HG03565 (cell line): ENCODE measurements at regions not wholly inside any gene's neighbourhood (a gene's known extent, or its start where the extent isn't known, plus 50 kb on each side); places are given as distances from the start of the nearest gene placed in this dataset.
"Not testable (repeated sequence)": the region's sequence is repeated elsewhere in the genome, so short reads cannot be mapped to it uniquely, and the experiment has no call there.

ENCODE experiments used
- ATAC-seq: cut with Tn5 transposase; IDR thresholded peaks from one replicate; pipeline ENCODE4 v1.9.1; 2021; ENCODE audit warnings: mild to moderate bottlenecking, moderate library complexity; ENCODE audit not compliant: unreplicated experiment

- ATAC-seq: no peak
Observed at GRCh38 chr1:58931024-58931423, 147.2 kb upstream of the JUN start.

- no peak for ATAC-seq
Observed at GRCh38 chr1:58931756-58932155, 147.9 kb upstream of the JUN start.

DNA sequence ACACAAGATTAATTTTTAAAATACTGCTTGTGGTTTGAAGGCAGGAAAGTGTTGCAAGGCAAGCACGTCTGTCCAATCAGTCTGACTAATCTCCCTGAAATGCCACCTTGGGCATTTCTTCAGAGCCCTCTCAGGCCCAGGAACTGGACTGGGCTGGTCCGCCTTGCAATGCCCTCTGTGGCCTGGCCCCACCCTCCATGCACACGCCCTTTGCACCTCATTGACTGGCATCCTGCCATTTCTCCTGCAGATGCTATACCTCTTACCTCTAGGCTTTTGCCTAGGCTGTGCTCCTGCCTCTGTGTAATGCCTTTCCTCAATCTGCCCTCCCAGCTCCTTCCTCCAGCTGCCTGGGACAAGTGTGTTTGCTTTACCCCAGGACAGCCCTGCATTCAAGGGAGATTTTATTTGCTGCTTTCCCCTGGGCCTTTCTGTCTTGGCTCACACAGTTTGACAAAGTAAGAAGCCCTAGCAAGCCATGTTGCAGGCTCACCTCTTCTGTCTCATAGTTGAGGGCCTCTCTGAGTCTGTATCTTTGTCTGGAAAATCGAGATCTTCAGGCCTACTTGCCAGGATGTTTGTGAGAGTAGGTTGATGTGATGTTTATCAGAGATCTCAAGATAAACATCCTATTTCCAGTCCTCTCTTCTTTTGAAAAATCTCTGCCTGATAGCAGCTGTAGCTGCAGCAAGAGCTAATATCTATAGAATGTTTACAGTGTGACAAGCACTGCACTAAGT lies 149.2 kb upstream of the JUN start:
- ATAC-seq: no peak

GRCh38 chr1:58933599-58933926 lies 149.7 kb upstream of the JUN start:
- ATAC-seq: no peak

- ATAC-seq: no peak
Observed at GRCh38 chr1:58934706-58935105, 150.9 kb upstream of the JUN start.

DNA sequence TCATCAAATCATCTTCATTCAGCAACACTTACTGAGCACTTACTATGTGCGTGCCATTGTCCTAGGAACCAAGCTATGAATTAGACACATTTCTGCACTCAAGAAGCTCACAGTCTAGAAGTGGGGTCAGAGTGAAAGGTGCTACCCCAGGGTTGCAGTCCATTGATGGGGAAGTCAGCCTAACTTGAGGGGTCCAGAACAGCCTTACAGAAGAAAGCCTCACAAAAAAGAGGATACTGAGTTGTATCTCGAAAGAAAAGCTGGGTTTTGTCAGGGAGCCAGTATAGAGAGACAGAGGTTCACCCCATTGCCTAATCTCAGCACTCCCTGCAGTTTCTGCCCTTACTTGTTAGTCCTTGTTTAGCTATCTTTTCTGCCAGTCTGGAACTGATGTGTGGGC lies 153.1 kb upstream of the JUN start:
- ATAC-seq: no peak

GRCh38 chr1:58939146-58939545 lies 155.3 kb upstream of the JUN start:
- no peak for ATAC-seq

DNA sequence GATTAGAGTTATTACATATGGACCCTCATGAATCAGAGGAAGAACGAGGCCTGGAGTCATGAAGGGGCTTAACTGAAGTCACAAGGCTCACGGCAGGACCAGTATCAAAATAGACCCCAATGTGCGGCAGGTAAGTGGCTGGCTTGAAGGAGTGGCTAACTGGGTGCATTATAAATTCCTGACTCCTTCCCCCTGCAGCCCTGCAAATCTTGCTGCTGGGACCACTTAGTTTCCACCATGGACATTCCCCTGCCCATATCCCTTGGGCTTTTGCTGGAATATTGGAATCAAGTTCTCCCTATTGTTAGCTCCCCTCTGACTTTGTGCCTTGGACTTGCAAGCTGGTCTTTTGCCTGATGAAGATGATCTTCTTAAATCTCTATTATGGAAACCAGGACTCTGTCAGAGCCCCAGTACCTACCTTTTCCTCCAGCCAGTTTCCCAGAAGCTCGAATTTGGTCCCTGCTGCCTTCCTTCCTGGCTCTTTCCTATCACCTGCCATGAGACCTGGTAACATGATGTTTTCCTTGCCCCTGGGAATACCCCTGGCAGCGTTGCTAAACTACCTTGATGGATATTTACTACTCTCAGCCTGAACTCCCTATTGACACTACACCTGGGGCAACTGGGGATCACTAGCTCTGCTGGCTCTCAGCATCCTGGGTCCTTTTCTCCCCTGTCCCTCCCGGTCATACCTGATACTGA lies 156.0 kb upstream of the JUN start:
- ATAC-seq: no peak

DNA sequence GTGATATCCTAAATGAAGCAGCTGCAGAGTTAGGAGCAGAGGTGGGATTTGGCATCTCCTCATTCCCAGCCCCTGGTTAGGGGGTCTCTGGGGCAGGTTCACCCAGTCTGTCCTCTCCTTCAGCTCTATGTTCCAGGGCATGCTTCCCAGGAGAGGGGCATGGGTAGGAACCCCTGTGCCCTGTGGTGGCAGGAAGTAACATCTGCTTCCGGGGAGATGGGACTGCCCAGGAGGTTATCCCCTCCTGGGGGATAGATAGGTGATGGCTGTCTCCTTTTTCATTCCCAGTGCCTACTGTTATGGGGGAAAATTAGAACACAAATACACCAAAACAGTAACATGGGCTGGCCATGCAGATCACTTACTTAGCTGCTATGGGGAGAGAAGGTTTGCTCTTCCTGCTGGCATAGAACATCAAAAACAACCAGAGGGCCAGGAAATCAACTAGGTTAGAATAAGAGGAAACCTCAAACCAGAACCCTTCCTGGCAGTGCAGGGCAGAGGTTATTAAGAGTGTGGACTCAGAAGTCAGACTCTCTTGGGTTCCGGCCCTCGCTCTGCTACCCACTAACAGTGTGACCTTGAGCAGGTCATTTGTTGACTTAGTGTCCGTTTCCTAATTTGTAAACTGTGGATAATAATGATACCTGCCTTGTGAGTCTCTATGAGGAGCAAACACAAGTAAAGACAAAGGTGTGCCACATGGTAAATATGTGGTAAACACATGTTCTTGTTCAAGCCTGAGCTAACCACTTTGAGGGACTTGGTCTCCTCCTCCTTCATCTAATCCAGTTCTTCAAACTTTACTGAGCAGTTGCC lies 157.8 kb upstream of the JUN start:
- ATAC-seq: no peak

GRCh38 chr1:58942759-58943191 lies 158.9 kb upstream of the JUN start:
- no peak for ATAC-seq

DNA sequence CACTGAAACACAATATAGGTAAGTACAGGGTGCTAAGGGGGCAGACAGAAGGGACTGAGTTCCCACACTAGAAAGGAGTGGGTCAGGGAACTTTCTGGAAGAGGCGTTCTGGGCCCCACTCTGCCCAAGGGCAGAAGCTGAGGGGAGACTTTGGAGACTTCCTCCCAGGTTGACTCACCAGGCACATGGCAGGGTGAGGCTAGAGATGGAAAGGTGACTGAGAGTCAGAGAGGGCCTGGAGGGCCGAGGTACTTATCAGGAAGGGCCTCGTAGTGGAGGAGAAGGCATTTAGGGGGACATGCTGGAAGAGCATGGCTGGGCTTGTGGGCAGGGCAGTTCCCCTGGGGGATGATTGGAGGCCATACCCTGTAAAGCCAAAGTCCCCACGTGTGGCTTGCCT lies 159.9 kb upstream of the JUN start:
- no peak for ATAC-seq

- no peak for ATAC-seq
Observed at GRCh38 chr1:58944439-58944838, 160.6 kb upstream of the JUN start.

- ATAC-seq: no peak
Observed at GRCh38 chr1:58946390-58946789, 162.5 kb upstream of the JUN start.

DNA sequence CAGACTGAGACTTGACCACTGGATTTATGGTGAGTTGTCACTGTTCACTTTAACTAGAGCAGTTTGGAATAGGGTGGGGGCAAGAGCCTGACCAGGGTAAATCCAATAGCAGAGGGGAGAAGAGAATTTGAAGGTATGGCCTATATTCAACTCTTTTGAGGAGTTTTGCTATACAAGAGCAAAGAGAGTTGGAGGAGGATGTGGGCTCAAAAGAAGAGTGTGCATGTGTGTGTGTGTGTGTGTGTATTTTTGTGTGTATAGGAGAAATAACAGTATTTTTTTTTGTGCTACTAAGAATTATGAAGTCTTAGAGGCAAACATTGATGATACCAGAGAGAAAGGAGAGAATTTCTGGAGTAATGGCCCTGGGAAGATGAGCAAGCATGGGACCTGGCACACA lies 164.8 kb upstream of the JUN start:
- no peak for ATAC-seq

DNA sequence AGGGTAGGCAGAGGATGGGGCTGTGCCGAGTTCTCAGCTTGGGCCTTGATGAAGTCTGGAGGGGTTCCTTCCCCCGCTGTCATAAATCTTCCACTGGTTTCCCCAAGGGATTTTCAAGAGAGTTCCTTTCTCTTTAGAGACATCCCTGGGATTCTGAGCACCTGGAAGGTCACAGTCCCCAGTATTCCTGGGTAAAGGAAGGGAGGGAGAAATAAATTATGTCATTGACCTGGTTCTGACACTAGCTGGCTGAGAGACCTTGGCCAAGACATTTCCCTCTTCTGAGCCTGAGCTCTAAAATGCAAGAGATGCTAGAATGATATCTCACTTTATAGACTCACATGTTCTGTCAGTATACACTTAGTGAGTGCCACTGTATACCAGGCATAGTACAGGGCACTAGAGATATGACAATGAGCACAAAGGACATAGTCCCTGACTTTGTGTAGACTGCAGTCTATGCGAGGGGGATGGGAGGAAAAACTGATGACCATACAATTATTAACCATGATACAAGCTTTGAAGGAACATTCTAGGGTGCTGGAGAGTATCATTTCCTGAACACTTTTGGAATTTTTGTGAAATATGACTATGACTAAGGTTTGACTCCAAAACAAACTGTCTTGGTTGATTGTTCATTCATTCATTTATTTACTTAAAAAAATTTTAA lies 165.8 kb upstream of the JUN start:
- no peak for ATAC-seq

DNA sequence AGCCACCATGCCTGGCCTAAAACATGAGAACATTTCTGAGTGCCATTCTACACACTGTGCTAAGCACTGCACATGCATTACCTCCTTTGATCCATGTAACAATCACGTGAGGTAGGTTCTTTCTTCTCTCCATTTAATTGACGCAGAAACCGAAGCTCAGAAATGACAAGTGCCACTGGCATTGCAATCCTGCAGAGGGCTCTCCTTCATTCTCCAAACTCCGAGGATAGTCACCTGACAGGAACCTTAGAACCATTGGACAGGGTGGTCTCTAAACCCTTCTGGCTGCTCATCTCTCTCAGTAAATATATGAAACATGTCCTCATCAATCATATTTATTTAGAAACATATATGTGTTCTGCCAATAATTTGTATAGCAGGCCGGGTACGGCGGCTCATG lies 167.1 kb upstream of the JUN start:
- no peak for ATAC-seq

GRCh38 chr1:58953951-58954350 lies 170.1 kb upstream of the JUN start:
- ATAC-seq: not testable (repeated sequence)

GRCh38 chr1:58963287-58963686 lies 179.4 kb upstream of the JUN start:
- not testable (repeated sequence) for ATAC-seq

- no peak for ATAC-seq
Observed at GRCh38 chr1:58964428-58964827, 180.6 kb upstream of the JUN start.

- ATAC-seq: no peak
Observed at GRCh38 chr1:58964880-58965279, 181.0 kb upstream of the JUN start.
